Loucy (cell line): ENCODE measurements at regions not wholly inside any gene's neighbourhood (a gene's known extent, or its start where the extent isn't known, plus 50 kb on each side); places are given as distances from the start of the nearest gene placed in this dataset.

Source experiments
- H2AFZ ChIP-seq: fragments of 200-600 bp; sonication (generic); 2 replicates; pipeline ENCODE4 v1.6.0; 2016; ENCODE audit warnings: antibody characterized with exemption, mild to moderate bottlenecking, low read length, moderate library complexity
- H3F3A ChIP-seq: fragments of 200-600 bp; 2 replicates; pipeline ENCODE4 v1.6.0; 2016; ENCODE audit warnings: antibody characterized with exemption, low read depth, mild to moderate bottlenecking
- H3K27me3 ChIP-seq: fragments of 200-600 bp; sonication (generic); 2 replicates; pipeline ENCODE4 v1.6.1; 2014; ENCODE audit warnings: low read length, mild to moderate bottlenecking; ENCODE audit not compliant: insufficient read depth, poor library complexity, severe bottlenecking
- H3K36me3 ChIP-seq: fragments of 200-600 bp; sonication (generic); 2 replicates; pipeline ENCODE4 v1.6.1; 2016; ENCODE audit warnings: low read length; ENCODE audit not compliant: insufficient read depth
- H3K4me1 ChIP-seq: fragments of 200-600 bp; sonication (generic); 2 replicates; pipeline ENCODE4 v1.5.1; 2014; ENCODE audit warnings: low read length, mild to moderate bottlenecking; ENCODE audit not compliant: insufficient read depth, poor library complexity, severe bottlenecking
- H3K4me2 ChIP-seq: fragments of 200-600 bp; sonication (generic); 2 replicates; pipeline ENCODE4 v1.6.0; 2014; ENCODE audit warnings: antibody characterized with exemption, low read length, low read depth, mild to moderate bottlenecking; ENCODE audit not compliant: poor library complexity, severe bottlenecking
- H3K4me3 ChIP-seq: fragments of 200-600 bp; sonication (generic); 2 replicates; pipeline ENCODE4 v1.5.1; 2014; ENCODE audit warnings: low read length, mild to moderate bottlenecking, mixed read lengths; ENCODE audit not compliant: poor library complexity, severe bottlenecking
- H3K79me2 ChIP-seq: fragments of 200-600 bp; sonication (generic); 2 replicates; pipeline ENCODE4 v1.6.1; 2014; ENCODE audit warnings: low read length; ENCODE audit not compliant: insufficient read depth
- H3K9ac ChIP-seq: fragments of 200-600 bp; sonication (generic); 2 replicates; pipeline ENCODE4 v1.6.0; 2014; ENCODE audit warnings: mild to moderate bottlenecking, low read depth, low read length, moderate library complexity; ENCODE audit not compliant: poor library complexity, severe bottlenecking
- H3K9me2 ChIP-seq: fragments of 200-600 bp; sonication (generic); replicated peaks from 2 replicates; pipeline ENCODE4 v1.6.1; 2016; ENCODE audit warnings: low read depth, low read length, mixed read lengths
- H3K9me3 ChIP-seq: fragments of 200-600 bp; sonication (generic); 2 replicates; pipeline ENCODE4 v1.6.1; 2014; ENCODE audit warnings: mild to moderate bottlenecking, antibody characterized with exemption, low read length, low read depth; ENCODE audit not compliant: insufficient read depth
- H4K20me1 ChIP-seq: fragments of 200-600 bp; sonication (generic); 2 replicates; pipeline ENCODE4 v1.6.0; 2014; ENCODE audit warnings: antibody characterized with exemption, low read length, mild to moderate bottlenecking; ENCODE audit not compliant: insufficient read depth, poor library complexity, severe bottlenecking
- CTCF ChIP-seq: fragments of 200-600 bp; sonication (generic); conservative IDR thresholded peaks from 2 replicates; pipeline ENCODE4 v1.5.1; 2014; ENCODE audit warnings: mild to moderate bottlenecking, antibody characterized with exemption, low read length
- EZH2phosphoT487 ChIP-seq: fragments of 200-600 bp; IDR thresholded peaks from 2 replicates; pipeline ENCODE4 v1.6.1; 2018; ENCODE audit warnings: antibody characterized with exemption, mild to moderate bottlenecking, moderate library complexity, borderline replicate concordance

GRCh38 chr5:176744584-176744965 lies 65.8 kb upstream of the UNC5A start:
- TF ChIP-seq EZH2phosphoT487: no peak
- TF ChIP-seq CTCF: peak; percentile 50
- Histone ChIP-seq H2AFZ (no peak overlapping the region), H3K9me3 (no peaks in the 10 kb centered on the region), H4K20me1 (no peaks in the 10 kb centered on the region), H3K9me2 (no peaks in the 10 kb centered on the region), H3K4me1 (no peaks in the 10 kb centered on the region), H3F3A (no peaks in the 10 kb centered on the region), H3K79me2 (no peaks in the 10 kb centered on the region), H3K4me2 (no peak overlapping the region), H3K27me3 (no peaks in the 10 kb centered on the region), H3K4me3 (no peak overlapping the region), H3K9ac (no peak overlapping the region), H3K36me3 (no peaks in the 10 kb centered on the region)

- H4K20me1 ChIP-seq: no peaks in the 10 kb centered on the region
- TF ChIP-seq EZH2phosphoT487 (no peak), CTCF (no peak)
- H3K9me2 ChIP-seq: no peaks in the 10 kb centered on the region
- no peaks in the 10 kb centered on the region for H3K9me3 ChIP-seq
- H2AFZ ChIP-seq: no peak overlapping the region
- no peaks in the 10 kb centered on the region for H3K36me3 ChIP-seq
- H3K79me2 ChIP-seq: no peaks in the 10 kb centered on the region
- H3K27me3 ChIP-seq: no peaks in the 10 kb centered on the region
- no peak overlapping the region for H3K9ac ChIP-seq
- no peaks in the 10 kb centered on the region for H3F3A ChIP-seq
- no peak overlapping the region for H3K4me3 ChIP-seq
- H3K4me1 ChIP-seq: no peaks in the 10 kb centered on the region
- no peak overlapping the region for H3K4me2 ChIP-seq
These were observed 62.7 kb upstream of the UNC5A start for GRCh38 chr5:176747670-176748072.

GRCh38 chr5:176748073-176748966 lies 62.0 kb upstream of the UNC5A start:
- Histone ChIP-seq H3K4me2 (no peak overlapping the region), H3K9ac (no peak overlapping the region), H3K79me2 (no peaks in the 10 kb centered on the region), H3K27me3 (no peaks in the 10 kb centered on the region), H3K4me3 (no peak overlapping the region), H3K9me3 (no peaks in the 10 kb centered on the region), H4K20me1 (no peaks in the 10 kb centered on the region), H3F3A (no peaks in the 10 kb centered on the region), H3K9me2 (no peaks in the 10 kb centered on the region), H3K4me1 (no peaks in the 10 kb centered on the region), H3K36me3 (no peaks in the 10 kb centered on the region), H2AFZ (no peak overlapping the region)
- TF ChIP-seq CTCF: no peak
- no peak for TF ChIP-seq EZH2phosphoT487
